ENCODE measurements at regions not wholly inside any gene's neighbourhood (a gene's known extent, or its start where the extent isn't known, plus 50 kb on each side); places are given as distances from the start of the nearest gene placed in this dataset.

GRCh38 chr3:126267976-126268615 lies 87.7 kb upstream of the ALDH1L1 start:
- intact Hi-C loops (cut with DNase I): loop anchor here (5.0 kb wide), 1 partner anchor 84 kb away; no protein-coding TSS in a partner anchor
- peak in 1 of 42 donors; percentile 38 for DNase-seq

- DNase-seq: peak; percentile 43 to 89 (median 74)
- intact Hi-C loops (cut with DNase I): loop anchor here (5.0 kb wide), 1 partner anchor 85 kb away; no protein-coding TSS in a partner anchor
Measured at GRCh38 chr3:126267169-126267975, 87.0 kb upstream of the ALDH1L1 start.

- DNase-seq: no peak
- intact Hi-C loops (cut with DNase I): loop anchor here (5.0 kb wide), 1 partner anchor 85 kb away; no protein-coding TSS in a partner anchor
Measured at GRCh38 chr3:126266850-126267168, 86.4 kb upstream of the ALDH1L1 start.

- intact Hi-C loops (cut with DNase I): loop anchor here (5.0 kb wide), 1 partner anchor 86 kb away; no protein-coding TSS in a partner anchor
- DNase-seq: peak in 35 of 42 donors; percentile 14 to 76 (median 50)
Measured at GRCh38 chr3:126266291-126266840, 86.0 kb upstream of the ALDH1L1 start.

- intact Hi-C loops (cut with DNase I): loop anchor here (5.0 kb wide), 1 partner anchor 87 kb away; no protein-coding TSS in a partner anchor
- DNase-seq: no peak
Measured at GRCh38 chr3:126264952-126265351, 84.6 kb upstream of the ALDH1L1 start.

- intact Hi-C loops (cut with DNase I): no loop called here
Measured at GRCh38 chr3:126264381-126264780, 84.0 kb upstream of the ALDH1L1 start.

GRCh38 chr3:126263971-126264370 lies 83.6 kb upstream of the ALDH1L1 start:
- DNase-seq: no peak
- intact Hi-C loops (cut with DNase I): no loop called here

More at GRCh38 chr3:126264381-126264780, 84.0 kb upstream of the ALDH1L1 start:
- no peak for DNase-seq

- no peak for DNase-seq
- intact Hi-C loops (cut with DNase I): no loop called here
Measured at GRCh38 chr3:126263539-126263938, 83.2 kb upstream of the ALDH1L1 start.

GRCh38 chr3:126262227-126262626 lies 81.8 kb upstream of the ALDH1L1 start:
- DNase-seq: no peak
- intact Hi-C loops (cut with DNase I): no loop called here

- DNase-seq: peak in 8 of 42 donors; percentile 25 to 77 (median 47)
- intact Hi-C loops (cut with DNase I): no loop called here
Measured at GRCh38 chr3:126261037-126261436, 80.7 kb upstream of the ALDH1L1 start.

GRCh38 chr3:126259411-126260391 lies 79.3 kb upstream of the ALDH1L1 start:
- DNase-seq: peak in 41 of 42 donors; percentile 55 to 90 (median 78)
- intact Hi-C loops (cut with DNase I): loop anchor here (2.0 to 10.0 kb wide), 2 partner anchors 129 to 215 kb away; partner anchors contain the start of gene ZXDC

GRCh38 chr3:126258670-126259069 lies 78.3 kb upstream of the ALDH1L1 start:
- no peak for DNase-seq
- intact Hi-C loops (cut with DNase I): loop anchor here (2.0 to 10.0 kb wide), 2 partner anchors 130 to 216 kb away; partner anchors contain the start of gene ZXDC

GRCh38 chr3:126257984-126258383 lies 77.6 kb upstream of the ALDH1L1 start:
- intact Hi-C loops (cut with DNase I): loop anchor here (2.0 to 10.0 kb wide), 2 partner anchors 131 to 217 kb away; partner anchors contain the start of gene ZXDC
- DNase-seq: no peak

GRCh38 chr3:126257174-126257573 lies 76.8 kb upstream of the ALDH1L1 start:
- intact Hi-C loops (cut with DNase I): loop anchor here (10.0 kb wide), 1 partner anchor 218 kb away; the partner anchor contains the start of gene ZXDC
- DNase-seq: no peak

- intact Hi-C loops (cut with DNase I): loop anchor here (10.0 kb wide), 1 partner anchor 219 kb away; the partner anchor contains the start of gene ZXDC
- no peak for DNase-seq
Measured at GRCh38 chr3:126256251-126256650, 75.9 kb upstream of the ALDH1L1 start.

- intact Hi-C loops (cut with DNase I): loop anchor here (10.0 kb wide), 1 partner anchor 222 kb away; the partner anchor contains the start of gene ZXDC
- no peak for DNase-seq
Measured at GRCh38 chr3:126253072-126253471, 72.7 kb upstream of the ALDH1L1 start.

- no peak for DNase-seq
- intact Hi-C loops (cut with DNase I): loop anchor here (10.0 kb wide), 1 partner anchor 222 kb away; the partner anchor contains the start of gene ZXDC
Measured at GRCh38 chr3:126252373-126252772, 72.0 kb upstream of the ALDH1L1 start.
